WTC11 (cell line): ENCODE measurements at regions not wholly inside any gene's neighbourhood (a gene's known extent, or its start where the extent isn't known, plus 50 kb on each side); places are given as distances from the start of the nearest gene placed in this dataset.

Experiments used
- ATAC-seq: fragments of 200-7000 bp; cut with Tn5 transposase; 2 replicates; pipeline ENCODE4 v1.10.0; 2021; ENCODE audit warnings: mild to moderate bottlenecking, moderate library complexity
- CTCF ChIA-PET: fragments of 300-600 bp; sonication (Branson Sonifier 250); formaldehyde crosslinking; loops from one replicate; lab custom pipeline; 2021; ENCODE audit warnings: antibody characterized with exemption; lab: Charles Lee
- POLR2A ChIA-PET: fragments of 350-600 bp; sonication (Branson Sonifier 250); formaldehyde crosslinking; loops from one replicate; lab custom pipeline; 2021; ENCODE audit warnings: antibody characterized with exemption; lab: Charles Lee
- DNase-seq: peaks from one replicate; pipeline ENCODE4 v3.0.0; 2021; ENCODE audit warnings: low spot score
- H3K27ac Mint-ChIP-seq: 2 replicates; pipeline ENCODE4 v1.8.0; 2021; ENCODE audit warnings: mixed read lengths
- H3K27me3 Mint-ChIP-seq: 2 replicates; pipeline ENCODE4 v1.8.0; 2021; ENCODE audit warnings: low read depth, mild to moderate bottlenecking, moderate library complexity, mixed read lengths
- H3K36me3 Mint-ChIP-seq: 2 replicates; pipeline ENCODE4 v1.8.0; 2021; ENCODE audit warnings: mixed read lengths
- H3K4me1 Mint-ChIP-seq: 2 replicates; pipeline ENCODE4 v1.8.0; 2022; ENCODE audit warnings: mixed read lengths
- H3K4me3 Mint-ChIP-seq: 2 replicates; pipeline ENCODE4 v1.8.0; 2021; ENCODE audit warnings: mild to moderate bottlenecking, moderate library complexity, mixed read lengths
- H3K9me3 Mint-ChIP-seq: 2 replicates; pipeline ENCODE4 v1.8.0; 2021; ENCODE audit warnings: mixed read lengths
- ARID4B ChIP-seq: sonication (generic); formaldehyde crosslinking; IDR thresholded peaks from 2 replicates; pipeline ENCODE4 v1.8.0; 2023; ENCODE audit warnings: missing genetic modification reagents, mild to moderate bottlenecking, borderline replicate concordance
- ATF1 ChIP-seq: sonication (generic); formaldehyde crosslinking; IDR thresholded peaks from 2 replicates; pipeline ENCODE4 v1.8.1; 2023; ENCODE audit warnings: mild to moderate bottlenecking, moderate library complexity, missing genetic modification reagents
- CBFB ChIP-seq: sonication (generic); formaldehyde crosslinking; IDR thresholded peaks from 2 replicates; pipeline ENCODE4 v1.8.1; 2022; ENCODE audit warnings: mild to moderate bottlenecking, low read depth, missing genetic modification reagents
- CREB1 ChIP-seq: sonication (generic); formaldehyde crosslinking; IDR thresholded peaks from 2 replicates; pipeline ENCODE4 v1.8.0; 2023; ENCODE audit warnings: mild to moderate bottlenecking, missing genetic modification reagents
- E2F1 ChIP-seq: sonication (generic); formaldehyde crosslinking; IDR thresholded peaks from 2 replicates; pipeline ENCODE4 v1.8.0; 2022; ENCODE audit warnings: mild to moderate bottlenecking, missing genetic modification reagents
- EMX1 ChIP-seq: fragments of 250-450 bp; sonication (Bioruptor Pico); IDR thresholded peaks from 2 replicates; pipeline ENCODE4 v1.8.0; 2021; ENCODE audit warnings: mild to moderate bottlenecking
- GTF2I ChIP-seq: fragments of 250-450 bp; sonication (Bioruptor Pico); conservative IDR thresholded peaks from 2 replicates; pipeline ENCODE4 v1.4.0; 2021; ENCODE audit warnings: mild to moderate bottlenecking
- NFYB ChIP-seq: sonication (generic); formaldehyde crosslinking; conservative IDR thresholded peaks from 2 replicates; pipeline ENCODE4 v1.8.0; 2022; ENCODE audit warnings: low read depth, missing genetic modification reagents
- NR2C2 ChIP-seq: sonication (generic); formaldehyde crosslinking; IDR thresholded peaks from 2 replicates; pipeline ENCODE4 v1.8.0; 2022; ENCODE audit warnings: mild to moderate bottlenecking, missing genetic modification reagents
- PREB ChIP-seq: sonication (generic); formaldehyde crosslinking; IDR thresholded peaks from 2 replicates; pipeline ENCODE4 v1.8.1; 2022; ENCODE audit warnings: mild to moderate bottlenecking, missing genetic modification reagents, moderate library complexity, borderline replicate concordance
- PRRX2 ChIP-seq: fragments of 250-450 bp; sonication (Bioruptor Pico); IDR thresholded peaks from 2 replicates; pipeline ENCODE4 v1.8.0; 2021; ENCODE audit warnings: mild to moderate bottlenecking
- RELA ChIP-seq: sonication (generic); formaldehyde crosslinking; IDR thresholded peaks from 2 replicates; pipeline ENCODE4 v1.8.1; 2022; ENCODE audit warnings: missing genetic modification reagents, mild to moderate bottlenecking, borderline replicate concordance
- RORB ChIP-seq: fragments of 250-450 bp; sonication (Bioruptor Pico); IDR thresholded peaks from 2 replicates; pipeline ENCODE4 v1.9.0; 2021; ENCODE audit warnings: mild to moderate bottlenecking
- SOX15 ChIP-seq: fragments of 250-450 bp; sonication (Bioruptor Pico); IDR thresholded peaks from 2 replicates; pipeline ENCODE4 v1.9.0; 2021; ENCODE audit warnings: mild to moderate bottlenecking
- SP1 ChIP-seq: sonication (generic); formaldehyde crosslinking; conservative IDR thresholded peaks from 2 replicates; pipeline ENCODE4 v1.8.1; 2022; ENCODE audit warnings: missing genetic modification reagents
- ZNF416 ChIP-seq: fragments of 250-450 bp; sonication (Bioruptor Pico); IDR thresholded peaks from 2 replicates; pipeline ENCODE4 v1.9.0; 2021; ENCODE audit warnings: mild to moderate bottlenecking, inconsistent platforms
- ZNF425 ChIP-seq: fragments of 250-450 bp; sonication (Bioruptor Pico); conservative IDR thresholded peaks from 2 replicates; pipeline ENCODE4 v1.9.0; 2021; ENCODE audit warnings: mild to moderate bottlenecking
- ZNF532 ChIP-seq: fragments of 250-450 bp; sonication (Bioruptor Pico); IDR thresholded peaks from 2 replicates; pipeline ENCODE4 v1.9.0; 2021; ENCODE audit warnings: mild to moderate bottlenecking, borderline replicate concordance

GRCh38 chr2:157936406-157936805 lies 60.3 kb upstream of the ACVR1 start:
- CTCF ChIA-PET = interaction anchor here (0.7 kb wide), 1 partner anchor 452 kb away, joined by 3 read pairs; no protein-coding TSS in a partner anchor
- DNase-seq (no peak), ATAC-seq (no peak)
- H3K27me3 Mint-ChIP-seq = peaks cover 98% of the 10 kb centered on the region
- no peaks in the 10 kb centered on the region for H3K36me3 Mint-ChIP-seq
- no peaks in the 10 kb centered on the region for H3K9me3 Mint-ChIP-seq
- TF ChIP-seq GTF2I (CRISPR knock-in tag) (no peak), E2F1 (no peak)
- TF ChIP-seq, all 79 proteins: peak for 0
- H3K27ac Mint-ChIP-seq = no peak overlapping the region
- H3K4me3 Mint-ChIP-seq = no peak overlapping the region
- H3K4me1 Mint-ChIP-seq = peaks cover 37% of the 10 kb centered on the region
- POLR2A ChIA-PET = no interaction called here

- Mint-ChIP-seq H3K4me1 (peaks cover 42% of the 10 kb centered on the region), H3K36me3 (no peaks in the 10 kb centered on the region), H3K27me3 (peaks cover 98% of the 10 kb centered on the region), H3K27ac (no peak overlapping the region), H3K4me3 (no peak overlapping the region), H3K9me3 (no peaks in the 10 kb centered on the region)
- ATAC-seq (no peak), DNase-seq (no peak)
- ChIA-PET CTCF (interaction anchor here (1.2 kb wide), 1 partner anchor 34 kb away, joined by 3 read pairs; no protein-coding TSS in a partner anchor), POLR2A (no interaction called here)
- no peak for TF ChIP-seq ZNF425 (CRISPR knock-in tag)
- TF ChIP-seq SOX15 (CRISPR knock-in tag) = no peak
Measured at GRCh38 chr2:157935378-157935906, 59.3 kb upstream of the ACVR1 start.

GRCh38 chr2:157934684-157935377 lies 58.7 kb upstream of the ACVR1 start:
- ChIA-PET CTCF (interaction anchor here (1.2 to 1.9 kb wide), 2 partner anchors 33 to 58 kb away, joined by 3 to 5 read pairs; partner anchors contain the start of gene ACVR1), POLR2A (no interaction called here)
- Mint-ChIP-seq H3K4me1 (peaks cover 37% of the 10 kb centered on the region), H3K4me3 (no peak overlapping the region), H3K36me3 (0 out of 2 replicates have a peak, but pooled peaks cover under 1% of the 10 kb centered on the region), H3K27ac (no peak overlapping the region), H3K27me3 (peaks cover 98% of the 10 kb centered on the region), H3K9me3 (no peaks in the 10 kb centered on the region)
- DNase-seq = no peak
- no peak for ATAC-seq
- TF ChIP-seq PRRX2 (CRISPR knock-in tag) (no peak), ATF1 (CRISPR knock-in tag) (no peak), CBFB (CRISPR knock-in tag) (no peak), ARID4B (CRISPR knock-in tag) (no peak), EMX1 (CRISPR knock-in tag) (no peak), SP1 (no peak), CREB1 (CRISPR knock-in tag) (no peak), RELA (CRISPR knock-in tag) (no peak), PREB (CRISPR knock-in tag) (no peak), RORB (no peak), NR2C2 (CRISPR knock-in tag) (no peak), NFYB (CRISPR knock-in tag) (no peak), ZNF532 (CRISPR knock-in tag) (no peak), ZNF416 (CRISPR knock-in tag) (no peak)
